Lung (tissue), 11 donors: ENCODE measurements at regions not wholly inside any gene's neighbourhood (a gene's known extent, or its start where the extent isn't known, plus 50 kb on each side); places are given as distances from the start of the nearest gene placed in this dataset.

Experiments used
- ATAC-seq: fragments of 200-7000 bp; cut with Tn5 transposase; one replicate; pipeline ENCODE4 v1.9.1; 2020; ENCODE audit warnings: moderate number of reproducible peaks; ENCODE audit not compliant: insufficient read depth, low FRiP score
- DNase-seq, 3 donors: peaks; one replicate each; pipeline ENCODE4 v3.0.0-alpha.2; 2013 to 2017
- H3K27ac ChIP-seq, 2 donors: one replicate each; pipeline ENCODE4 v1.5.1; 2013; ENCODE audit warnings: mild to moderate bottlenecking in 2 of 2, moderate library complexity in 2 of 2, control low read depth in 1 of 2, inconsistent platforms in 1 of 2, low read depth in 1 of 2, low read length in 1 of 2
- H3K27me3 ChIP-seq, 3 donors: one replicate each; pipeline ENCODE4 v1.5.1; 2013; ENCODE audit warnings: low read length in 2 of 3; ENCODE audit not compliant: control insufficient read depth in 3 of 3, insufficient read depth in 3 of 3
- H3K36me3 ChIP-seq, 4 donors: one replicate each; pipeline ENCODE4 v1.5.1; 2013; ENCODE audit warnings: low read length in 4 of 4, mild to moderate bottlenecking in 1 of 4, moderate library complexity in 1 of 4; ENCODE audit not compliant: control insufficient read depth in 4 of 4, insufficient read depth in 4 of 4
- H3K4me1 ChIP-seq, 5 donors: one replicate each; pipeline ENCODE4 v1.5.1; 2013; ENCODE audit warnings: low read length in 5 of 5, mild to moderate bottlenecking in 2 of 5, moderate library complexity in 1 of 5; ENCODE audit not compliant: control insufficient read depth in 5 of 5, insufficient read depth in 5 of 5
- H3K4me3 ChIP-seq: one replicate; pipeline ENCODE4 v1.5.1; 2013; ENCODE audit warnings: mild to moderate bottlenecking, control low read depth, moderate library complexity
- H3K9ac ChIP-seq, 2 donors: one replicate each; pipeline ENCODE4 v1.5.1; 2013; ENCODE audit warnings: low read length in 2 of 2, control low read depth in 1 of 2; ENCODE audit not compliant: insufficient read depth in 1 of 2
- H3K9me3 ChIP-seq, 4 donors: one replicate each; pipeline ENCODE4 v1.5.1; 2013; ENCODE audit warnings: low read length in 3 of 4, mild to moderate bottlenecking in 1 of 4, moderate library complexity in 1 of 4; ENCODE audit not compliant: control insufficient read depth in 4 of 4, insufficient read depth in 3 of 4
- WGBS, 2 donors: extraction: QIAGEN DNeasy Blood & Tissue Kit; methylation state at CpG; one replicate each; pipeline ENCODE4 v1.1.7; 2013; 5-methylcytosine and 5-hydroxymethylcytosine counted together
- TF ChIP-seq, protein P1 (sequence below): IDR thresholded peaks from 2 replicates; pipeline ENCODE4 v1.5.1; 2012; ENCODE audit warnings: mild to moderate bottlenecking; ENCODE audit errors: control extremely low read depth, extremely low read depth
- donor health status: control.
- donor health status: control.
- donor health status: Bipolar disorder and iron deficiency.
- donor health status: healthy.
- donor health status: DM: yes; HTN: yes; CAD: no.

DNA sequence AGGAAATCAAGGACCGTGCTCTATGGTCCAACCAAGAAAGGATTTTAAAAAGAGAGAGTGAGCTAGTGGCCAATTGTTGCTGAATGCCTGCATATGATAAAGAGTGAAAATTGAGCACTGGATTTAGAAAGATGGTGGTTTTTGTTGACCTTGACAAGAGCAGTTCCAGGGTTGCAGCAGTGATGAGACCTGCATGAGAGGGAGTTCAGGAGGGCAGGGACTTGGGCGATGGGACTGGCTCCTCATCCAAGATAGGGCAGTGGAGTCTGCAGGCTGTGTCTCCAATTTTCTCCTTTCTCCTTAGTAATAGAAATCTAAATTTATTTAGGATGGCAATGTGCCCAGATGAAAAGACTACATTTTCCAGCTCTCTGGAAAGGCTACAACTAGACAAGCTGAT lies 94.0 kb upstream of the B3GAT1 start:
- no peak overlapping the region for H3K27ac ChIP-seq
- H3K9ac ChIP-seq, result no peak overlapping the region
- no peaks in the 10 kb centered on the region for H3K4me1 ChIP-seq
- no peak for ATAC-seq
- 81 to 83% methylated on average over 2 of the region's 2 CpGs for WGBS, 2 donors
- DNase-seq, result no peak
- TF ChIP-seq, protein P1, sequence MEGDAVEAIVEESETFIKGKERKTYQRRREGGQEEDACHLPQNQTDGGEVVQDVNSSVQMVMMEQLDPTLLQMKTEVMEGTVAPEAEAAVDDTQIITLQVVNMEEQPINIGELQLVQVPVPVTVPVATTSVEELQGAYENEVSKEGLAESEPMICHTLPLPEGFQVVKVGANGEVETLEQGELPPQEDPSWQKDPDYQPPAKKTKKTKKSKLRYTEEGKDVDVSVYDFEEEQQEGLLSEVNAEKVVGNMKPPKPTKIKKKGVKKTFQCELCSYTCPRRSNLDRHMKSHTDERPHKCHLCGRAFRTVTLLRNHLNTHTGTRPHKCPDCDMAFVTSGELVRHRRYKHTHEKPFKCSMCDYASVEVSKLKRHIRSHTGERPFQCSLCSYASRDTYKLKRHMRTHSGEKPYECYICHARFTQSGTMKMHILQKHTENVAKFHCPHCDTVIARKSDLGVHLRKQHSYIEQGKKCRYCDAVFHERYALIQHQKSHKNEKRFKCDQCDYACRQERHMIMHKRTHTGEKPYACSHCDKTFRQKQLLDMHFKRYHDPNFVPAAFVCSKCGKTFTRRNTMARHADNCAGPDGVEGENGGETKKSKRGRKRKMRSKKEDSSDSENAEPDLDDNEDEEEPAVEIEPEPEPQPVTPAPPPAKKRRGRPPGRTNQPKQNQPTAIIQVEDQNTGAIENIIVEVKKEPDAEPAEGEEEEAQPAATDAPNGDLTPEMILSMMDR, result no peak
- H3K9me3 ChIP-seq, result peaks cover 0 to 2% (median 0%) of the 10 kb centered on the region in 4 donors
- H3K36me3 ChIP-seq, result no peaks in the 10 kb centered on the region
- no peak overlapping the region for H3K4me3 ChIP-seq
- H3K27me3 ChIP-seq, result peaks cover 0 to 3% (median 0%) of the 10 kb centered on the region in 3 donors

DNA sequence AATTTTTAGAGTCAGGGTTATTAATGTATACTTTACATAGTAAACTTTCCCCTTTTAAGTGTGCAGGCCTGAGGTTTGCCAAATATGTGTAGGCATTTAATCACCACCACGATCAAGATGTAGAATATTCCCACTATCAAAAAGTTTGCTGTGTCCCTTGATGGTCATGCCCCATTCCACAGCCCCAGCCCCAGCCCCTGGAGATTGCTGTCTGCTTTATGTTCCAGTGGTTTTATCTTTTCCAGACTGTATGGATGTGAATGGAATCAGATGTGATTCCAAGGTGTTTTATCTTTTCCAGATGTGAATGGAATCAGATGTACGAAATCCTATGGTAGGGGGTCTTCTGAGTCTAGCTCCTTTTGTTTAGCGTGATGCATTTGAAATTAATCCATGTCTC lies 93.1 kb upstream of the B3GAT1 start:
- H3K9ac ChIP-seq, result no peak overlapping the region
- ATAC-seq (no peak), DNase-seq (no peak)
- no peaks in the 10 kb centered on the region for H3K36me3 ChIP-seq
- no peak overlapping the region for H3K4me3 ChIP-seq
- TF ChIP-seq, protein P1, result no peak
- no peak overlapping the region for H3K27ac ChIP-seq
- WGBS, 2 donors, result 79 to 87% methylated on average over 3 of the region's 3 CpGs
- no peaks in the 10 kb centered on the region for H3K4me1 ChIP-seq
- H3K9me3 ChIP-seq, result peaks cover 0 to 2% (median 0%) of the 10 kb centered on the region in 4 donors
- H3K27me3 ChIP-seq, result peaks cover 0 to 3% (median 0%) of the 10 kb centered on the region in 3 donors

DNA sequence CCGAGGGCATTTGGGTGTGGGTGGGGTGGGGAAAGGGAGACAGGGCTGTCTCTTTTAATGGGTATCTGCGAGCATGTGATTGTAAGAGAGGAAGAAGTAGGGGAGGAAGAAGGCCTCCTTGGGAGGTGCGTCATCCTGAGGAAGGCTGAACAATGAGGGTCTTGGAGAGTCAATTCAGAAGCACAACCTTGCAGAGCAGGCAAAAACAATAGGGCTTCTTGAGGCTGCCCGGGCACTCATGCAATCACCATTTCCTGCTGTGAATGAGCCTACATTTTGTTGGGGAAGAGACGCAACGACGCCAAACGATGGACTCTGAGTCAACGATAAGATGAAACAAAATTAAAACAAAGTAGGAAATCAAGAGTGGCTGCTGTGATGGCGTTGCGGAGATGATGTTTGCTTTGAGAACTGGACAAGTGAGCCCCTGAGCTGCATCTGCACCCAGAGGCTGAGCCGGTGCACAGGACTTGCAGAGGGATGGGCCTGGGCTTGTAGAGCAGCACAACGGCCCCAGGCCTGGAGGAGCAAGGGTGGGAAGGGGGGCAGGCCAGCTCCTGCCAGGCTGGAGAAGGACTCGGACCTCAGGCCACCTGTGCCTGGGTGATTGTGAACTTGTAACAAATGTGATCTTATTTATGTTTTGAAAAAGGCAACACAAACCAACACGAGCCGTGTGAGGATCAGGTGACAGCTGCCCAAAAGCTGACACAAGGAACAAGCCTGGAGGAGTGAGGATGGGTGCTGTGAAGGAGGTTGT lies 92.3 kb upstream of the B3GAT1 start:
- DNase-seq (no peak), ATAC-seq (no peak)
- WGBS, 2 donors, result 44 to 47% methylated on average over 16 of the region's 16 CpGs
- Histone ChIP-seq H3K4me3 (no peak overlapping the region), H3K36me3 (no peaks in the 10 kb centered on the region), H3K4me1 (no peaks in the 10 kb centered on the region), H3K27ac (no peak overlapping the region), H3K27me3 (peaks cover 0 to 3% (median 0%) of the 10 kb centered on the region in 3 donors), H3K9ac (no peak overlapping the region), H3K9me3 (peaks cover 0 to 2% (median 0%) of the 10 kb centered on the region in 4 donors)
- TF ChIP-seq, protein P1, result no peak

DNA sequence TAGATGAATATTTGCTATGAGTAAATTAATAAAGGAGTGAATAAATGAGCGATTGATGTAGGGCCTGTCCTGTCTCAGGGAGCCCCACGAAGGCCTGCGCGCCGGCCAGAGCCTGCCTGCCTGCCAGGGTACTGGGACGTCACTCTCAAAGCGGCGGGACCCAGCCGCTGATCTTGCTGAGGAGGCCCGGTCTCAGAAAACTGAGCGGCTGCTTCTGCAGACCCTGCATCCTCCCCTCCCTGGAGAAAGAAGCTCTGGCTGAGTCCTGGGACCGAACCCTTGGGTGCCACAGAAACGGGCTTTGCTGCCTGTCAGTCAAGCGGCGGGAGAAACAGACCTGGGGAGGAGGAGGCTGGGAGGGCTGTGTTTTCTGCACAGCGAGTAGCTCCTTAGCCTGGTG lies 91.6 kb upstream of the B3GAT1 start:
- no peak overlapping the region for H3K27ac ChIP-seq
- DNase-seq, result peak in 1 of 3 donors; percentile 4
- no peak overlapping the region for H3K4me3 ChIP-seq
- peaks cover 0 to 3% (median 0%) of the 10 kb centered on the region in 3 donors for H3K27me3 ChIP-seq
- H3K4me1 ChIP-seq, result no peaks in the 10 kb centered on the region
- H3K9me3 ChIP-seq, result peaks cover 0 to 2% (median 0%) of the 10 kb centered on the region in 4 donors
- H3K36me3 ChIP-seq, result no peaks in the 10 kb centered on the region
- H3K9ac ChIP-seq, result no peak overlapping the region
- WGBS, 2 donors, result 90 to 95% methylated on average over 16 of the region's 16 CpGs
- ATAC-seq, result no peak
- TF ChIP-seq, protein P1, result no peak
